ENCODE measurements at regions not wholly inside any gene's neighbourhood (a gene's known extent, or its start where the extent isn't known, plus 50 kb on each side); places are given as distances from the start of the nearest gene placed in this dataset.
"Not testable (repeated sequence)": the region's sequence is repeated elsewhere in the genome, so short reads cannot be mapped to it uniquely, and the experiment has no call there.

- Mint-ChIP-seq H3K4me3 (no peak overlapping the region), H3K4me1 (ENCODE audit: low read depth) (no peaks in the 10 kb centered on the region), H3K27ac (no peak overlapping the region), H3K36me3 (ENCODE audit: insufficient read depth in 2 of 2) (no peaks in the 10 kb centered on the region), H3K9me3 (peaks cover 0 to 3% of the 10 kb centered on the region in 2 donors), H3K27me3 (ENCODE audit: low read depth) (no peaks in the 10 kb centered on the region)
- DNase-seq: no peak
- no peak for ATAC-seq (replicated peaks in 1 of 2)
Observed at GRCh38 chr2:138881126-138881525, 100.9 kb upstream of the NXPH2 start.

GRCh38 chr2:138879931-138880330 lies 99.7 kb upstream of the NXPH2 start:
- DNase-seq: no peak
- Mint-ChIP-seq H3K4me1 (ENCODE audit: low read depth) (no peaks in the 10 kb centered on the region), H3K27me3 (ENCODE audit: low read depth) (no peaks in the 10 kb centered on the region), H3K9me3 (peaks cover 0 to 3% of the 10 kb centered on the region in 2 donors), H3K36me3 (ENCODE audit: insufficient read depth in 2 of 2) (no peaks in the 10 kb centered on the region), H3K27ac (no peak overlapping the region), H3K4me3 (no peak overlapping the region)
- no peak for ATAC-seq (replicated peaks in 1 of 2)

DNA sequence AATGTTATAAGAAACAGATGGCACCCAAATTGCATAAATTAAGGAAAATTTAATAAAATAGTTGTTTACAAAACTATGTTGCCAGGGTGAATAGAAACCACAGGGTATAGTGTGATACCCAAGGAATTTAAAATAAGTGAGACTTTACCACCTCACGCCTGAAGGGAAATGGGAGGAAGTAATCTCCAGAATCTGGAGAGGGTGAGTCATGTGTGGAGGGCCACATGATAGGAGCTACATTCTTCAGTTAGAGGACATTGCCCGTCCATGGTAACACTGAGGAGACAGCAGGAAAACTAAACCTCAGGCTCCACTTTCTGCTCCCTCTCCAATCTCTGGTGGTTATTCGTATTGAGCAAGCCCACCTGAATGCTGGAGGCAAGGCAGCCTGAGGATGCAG lies 97.2 kb upstream of the NXPH2 start:
- H3K4me1 Mint-ChIP-seq (ENCODE audit: low read depth): no peaks in the 10 kb centered on the region
- DNase-seq (no peak), ATAC-seq (replicated peaks in 1 of 2) (no peak)
- no peaks in the 10 kb centered on the region for H3K27me3 Mint-ChIP-seq (ENCODE audit: low read depth)
- no peaks in the 10 kb centered on the region for H3K36me3 Mint-ChIP-seq (ENCODE audit: insufficient read depth in 2 of 2)
- no peak overlapping the region for H3K4me3 Mint-ChIP-seq
- peaks cover 0 to 3% of the 10 kb centered on the region in 2 donors for H3K9me3 Mint-ChIP-seq
- no peak overlapping the region for H3K27ac Mint-ChIP-seq

- Mint-ChIP-seq H3K27me3 (ENCODE audit: low read depth) (no peaks in the 10 kb centered on the region), H3K4me1 (ENCODE audit: low read depth) (no peaks in the 10 kb centered on the region)
Observed at GRCh38 chr2:138874251-138874650, 94.1 kb upstream of the NXPH2 start.

GRCh38 chr2:138872116-138872515 lies 91.9 kb upstream of the NXPH2 start:
- H3K36me3 Mint-ChIP-seq (ENCODE audit: insufficient read depth in 2 of 2); H3K27me3 Mint-ChIP-seq (ENCODE audit: low read depth); DNase-seq; ATAC-seq (replicated peaks in 1 of 2); H3K4me1 Mint-ChIP-seq (ENCODE audit: low read depth); H3K9me3 Mint-ChIP-seq; H3K27ac Mint-ChIP-seq; H3K4me3 Mint-ChIP-seq: not testable (repeated sequence)

More at GRCh38 chr2:138874251-138874650, 94.1 kb upstream of the NXPH2 start:
- no peaks in the 10 kb centered on the region for H3K36me3 Mint-ChIP-seq (ENCODE audit: insufficient read depth in 2 of 2)
- no peak overlapping the region for H3K4me3 Mint-ChIP-seq
- no peak overlapping the region for H3K27ac Mint-ChIP-seq
- DNase-seq (no peak), ATAC-seq (replicated peaks in 1 of 2) (no peak)
- peaks cover 3% of the 10 kb centered on the region in 2 donors for H3K9me3 Mint-ChIP-seq

GRCh38 chr2:138871312-138871711 lies 91.1 kb upstream of the NXPH2 start:
- no peaks in the 10 kb centered on the region for H3K36me3 Mint-ChIP-seq (ENCODE audit: insufficient read depth in 2 of 2)

GRCh38 chr2:138867341-138867740 lies 87.2 kb upstream of the NXPH2 start:
- Mint-ChIP-seq H3K36me3 (ENCODE audit: insufficient read depth in 2 of 2) (no peaks in the 10 kb centered on the region), H3K4me1 (ENCODE audit: low read depth) (no peaks in the 10 kb centered on the region), H3K9me3 (peaks cover 0 to 8% of the 10 kb centered on the region in 2 donors), H3K27me3 (ENCODE audit: low read depth) (no peaks in the 10 kb centered on the region), H3K27ac (no peak overlapping the region), H3K4me3 (no peak overlapping the region)
- no peak for ATAC-seq (replicated peaks in 1 of 2)
- DNase-seq: no peak

More at GRCh38 chr2:138871312-138871711, 91.1 kb upstream of the NXPH2 start:
- no peak overlapping the region for H3K4me3 Mint-ChIP-seq
- H3K27ac Mint-ChIP-seq: no peak overlapping the region
- ATAC-seq (replicated peaks in 1 of 2) (no peak), DNase-seq (no peak)
- H3K9me3 Mint-ChIP-seq: peaks cover 0 to 8% of the 10 kb centered on the region in 2 donors
- H3K4me1 Mint-ChIP-seq (ENCODE audit: low read depth): no peaks in the 10 kb centered on the region
- H3K27me3 Mint-ChIP-seq (ENCODE audit: low read depth): no peaks in the 10 kb centered on the region

- Mint-ChIP-seq H3K4me3 (no peak overlapping the region), H3K36me3 (ENCODE audit: insufficient read depth in 2 of 2) (no peaks in the 10 kb centered on the region)
- no peak for ATAC-seq (replicated peaks in 1 of 2)
Observed at GRCh38 chr2:138866797-138867196, 86.6 kb upstream of the NXPH2 start.

DNA sequence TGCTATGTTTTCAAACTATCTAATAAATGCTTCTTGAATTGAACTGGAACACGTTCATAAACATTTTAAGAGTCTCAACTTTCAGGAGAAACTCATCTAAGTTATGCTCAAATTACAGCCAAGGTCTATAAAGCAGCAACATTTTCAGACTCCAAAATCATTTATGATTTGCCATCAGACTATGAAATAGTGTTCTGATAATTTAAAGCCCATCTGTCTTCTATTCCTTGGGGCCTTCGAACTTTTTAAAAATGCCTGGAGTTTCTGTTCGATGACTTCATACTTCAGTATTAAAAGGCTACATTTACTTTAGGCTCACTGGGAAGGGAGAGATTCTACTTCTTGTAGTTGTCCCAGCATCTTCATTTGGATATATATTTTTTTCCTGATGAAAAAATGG lies 73.6 kb upstream of the NXPH2 start:
- no peaks in the 10 kb centered on the region for H3K36me3 Mint-ChIP-seq (ENCODE audit: insufficient read depth in 2 of 2)
- ATAC-seq (replicated peaks in 1 of 2) (no peak), DNase-seq (no peak)
- H3K27ac Mint-ChIP-seq: no peak overlapping the region
- H3K4me3 Mint-ChIP-seq: no peak overlapping the region
- H3K9me3 Mint-ChIP-seq: no peaks in the 10 kb centered on the region
- H3K27me3 Mint-ChIP-seq (ENCODE audit: low read depth): no peaks in the 10 kb centered on the region
- H3K4me1 Mint-ChIP-seq (ENCODE audit: low read depth): no peaks in the 10 kb centered on the region

More at GRCh38 chr2:138866797-138867196, 86.6 kb upstream of the NXPH2 start:
- no peaks in the 10 kb centered on the region for H3K4me1 Mint-ChIP-seq (ENCODE audit: low read depth)
- no peak overlapping the region for H3K27ac Mint-ChIP-seq
- peaks cover 0 to 8% of the 10 kb centered on the region in 2 donors for H3K9me3 Mint-ChIP-seq
- DNase-seq: no peak
- H3K27me3 Mint-ChIP-seq (ENCODE audit: low read depth): no peaks in the 10 kb centered on the region

DNA sequence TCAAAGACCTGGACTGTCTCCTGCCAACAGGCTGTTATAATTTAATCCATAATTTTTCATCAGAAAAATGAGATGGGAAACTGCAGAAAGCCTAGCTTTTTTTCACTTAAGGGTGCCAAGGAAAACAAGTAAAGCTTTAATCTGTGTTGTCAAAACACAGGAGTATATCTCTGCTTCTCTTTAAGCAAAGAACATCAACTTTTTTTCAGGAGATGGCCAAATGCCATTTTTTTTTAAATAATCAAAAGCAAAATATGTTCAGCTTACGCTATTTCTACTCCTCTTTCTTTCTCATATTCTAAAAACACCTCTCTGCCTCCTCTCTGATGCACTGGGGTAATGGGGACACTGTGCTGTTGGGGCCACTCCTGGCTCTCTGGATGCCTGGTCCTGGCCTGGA lies 73.1 kb upstream of the NXPH2 start:
- H3K36me3 Mint-ChIP-seq (ENCODE audit: insufficient read depth in 2 of 2): no peaks in the 10 kb centered on the region
- no peaks in the 10 kb centered on the region for H3K9me3 Mint-ChIP-seq
- no peaks in the 10 kb centered on the region for H3K27me3 Mint-ChIP-seq (ENCODE audit: low read depth)
- no peaks in the 10 kb centered on the region for H3K4me1 Mint-ChIP-seq (ENCODE audit: low read depth)
- no peak for ATAC-seq (replicated peaks in 1 of 2)
- DNase-seq: no peak
- no peak overlapping the region for H3K27ac Mint-ChIP-seq
- no peak overlapping the region for H3K4me3 Mint-ChIP-seq

DNA sequence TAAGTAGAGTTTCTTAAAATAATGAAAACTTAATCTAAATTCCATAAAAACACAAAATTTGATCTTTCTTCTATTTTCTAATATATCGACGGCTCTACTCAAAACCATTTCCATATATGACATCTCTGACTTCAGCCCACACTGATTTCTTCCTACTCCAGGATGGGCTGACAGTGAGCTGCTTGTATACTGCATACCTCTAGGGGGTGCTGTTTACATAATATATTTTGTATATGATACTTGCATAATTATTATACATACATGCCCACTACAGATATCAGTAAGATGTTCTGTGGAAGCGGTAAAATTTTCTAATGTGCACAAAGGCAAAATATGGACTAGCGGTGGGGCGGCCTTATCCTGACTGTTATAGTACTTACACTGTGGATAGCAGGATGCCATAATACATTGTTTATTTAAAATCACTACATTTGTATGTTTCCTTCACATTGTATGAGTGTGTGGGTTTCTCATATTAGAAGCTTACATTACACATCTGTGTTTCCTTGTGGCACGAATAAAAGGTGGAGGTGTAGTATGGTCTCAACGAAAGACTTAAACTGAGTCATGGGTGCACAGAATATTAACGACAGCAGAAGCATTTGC lies 66.1 kb upstream of the NXPH2 start:
- Mint-ChIP-seq H3K4me3 (no peak overlapping the region), H3K27ac (no peak overlapping the region), H3K36me3 (ENCODE audit: insufficient read depth in 2 of 2) (no peaks in the 10 kb centered on the region), H3K4me1 (ENCODE audit: low read depth) (no peaks in the 10 kb centered on the region), H3K9me3 (no peaks in the 10 kb centered on the region), H3K27me3 (ENCODE audit: low read depth) (no peaks in the 10 kb centered on the region)
- ATAC-seq (replicated peaks in 1 of 2): no peak
- DNase-seq: peak in 1 of 2 donors; percentile 1

GRCh38 chr2:138842341-138842740 lies 62.2 kb upstream of the NXPH2 start:
- Mint-ChIP-seq H3K27me3 (ENCODE audit: low read depth) (peaks cover 14% of the 10 kb centered on the region), H3K9me3 (no peaks in the 10 kb centered on the region), H3K27ac (no peak overlapping the region), H3K36me3 (ENCODE audit: insufficient read depth in 2 of 2) (no peaks in the 10 kb centered on the region), H3K4me1 (ENCODE audit: low read depth) (no peaks in the 10 kb centered on the region), H3K4me3 (no peak overlapping the region)
- DNase-seq (no peak), ATAC-seq (replicated peaks in 1 of 2) (no peak)

DNA sequence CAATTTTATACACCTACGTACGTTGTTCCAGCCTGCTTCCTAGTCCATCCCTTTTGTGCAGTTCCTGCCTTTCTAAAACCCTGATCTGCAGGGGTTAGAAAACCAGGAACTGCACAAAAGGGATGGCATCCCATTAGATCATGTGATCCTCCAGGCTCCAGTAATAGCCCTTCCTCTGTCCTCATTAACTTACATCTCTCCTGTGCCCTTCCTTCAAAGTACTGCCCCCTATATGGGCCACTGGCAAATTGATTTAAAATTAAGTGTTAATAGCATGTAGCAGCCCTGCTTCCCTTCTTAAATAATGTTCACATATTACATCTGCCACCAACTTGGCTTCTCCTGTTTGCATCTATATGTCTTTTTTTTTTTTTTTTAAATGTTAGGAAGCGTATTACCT lies 61.3 kb upstream of the NXPH2 start:
- no peak for ATAC-seq (replicated peaks in 1 of 2)

DNA sequence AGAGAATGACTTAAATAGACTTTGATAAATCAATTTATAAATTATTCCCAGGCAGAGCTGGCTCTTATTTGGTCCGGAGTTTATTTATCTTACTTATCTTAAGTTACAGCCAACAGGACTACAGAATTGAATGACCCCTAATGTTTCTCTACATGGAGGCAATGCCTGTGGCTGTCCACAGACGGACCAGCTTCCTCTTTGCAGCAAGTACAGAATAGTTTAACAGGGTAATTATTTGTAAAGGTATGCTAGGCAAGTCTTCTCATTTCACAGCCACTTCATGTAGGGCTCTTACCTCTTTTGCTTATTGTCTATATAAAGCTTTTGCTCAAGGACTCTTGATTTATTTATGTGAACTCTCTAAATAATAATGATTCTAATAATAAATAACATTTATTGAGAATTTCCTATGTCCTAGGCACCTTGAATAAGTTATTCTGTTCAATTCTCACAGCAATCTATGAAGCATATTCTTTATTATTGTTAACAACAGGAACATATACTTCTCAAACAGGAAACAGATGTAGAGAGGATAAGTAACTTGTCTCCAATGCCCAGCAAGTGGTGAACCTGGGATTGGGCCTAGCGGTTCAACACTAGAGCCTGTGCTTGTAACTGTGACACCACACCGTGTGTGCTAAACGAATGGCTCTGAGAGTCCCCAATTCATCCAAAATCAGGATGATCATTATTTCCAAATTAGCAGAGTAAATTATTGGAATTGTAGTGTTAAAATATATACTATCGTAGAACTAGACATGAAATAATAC lies 58.8 kb upstream of the NXPH2 start:
- Mint-ChIP-seq H3K9me3 (no peaks in the 10 kb centered on the region), H3K27me3 (ENCODE audit: low read depth) (peaks cover 25% of the 10 kb centered on the region)

More for the DNA sequence above, 61.3 kb upstream of the NXPH2 start:
- H3K4me1 Mint-ChIP-seq (ENCODE audit: low read depth): no peaks in the 10 kb centered on the region
- peaks cover 14% of the 10 kb centered on the region for H3K27me3 Mint-ChIP-seq (ENCODE audit: low read depth)
- no peak overlapping the region for H3K27ac Mint-ChIP-seq
- no peaks in the 10 kb centered on the region for H3K9me3 Mint-ChIP-seq
- H3K4me3 Mint-ChIP-seq: no peak overlapping the region
- no peak for DNase-seq
- no peaks in the 10 kb centered on the region for H3K36me3 Mint-ChIP-seq (ENCODE audit: insufficient read depth in 2 of 2)

More for the DNA sequence above, 58.8 kb upstream of the NXPH2 start:
- Mint-ChIP-seq H3K4me3 (no peak overlapping the region), H3K27ac (no peak overlapping the region), H3K4me1 (ENCODE audit: low read depth) (no peaks in the 10 kb centered on the region), H3K36me3 (ENCODE audit: insufficient read depth in 2 of 2) (no peaks in the 10 kb centered on the region)
- DNase-seq (no peak), ATAC-seq (replicated peaks in 1 of 2) (no peak)
